H1 (cell line): ENCODE measurements at regions not wholly inside any gene's neighbourhood (a gene's known extent, or its start where the extent isn't known, plus 50 kb on each side); places are given as distances from the start of the nearest gene placed in this dataset.

Experiments used
- HDAC6 ChIP-seq: IDR thresholded peaks from one replicate; pipeline ENCODE4 v1.7.1; 2012; ENCODE audit warnings: low read depth, mild to moderate bottlenecking, inconsistent platforms, low read length, moderate library complexity
- KDM1A ChIP-seq: fragments of 200-600, 300-600 bp; sonication (generic); IDR thresholded peaks from 2 replicates; pipeline ENCODE4 v1.7.1; 2016; ENCODE audit warnings: mild to moderate bottlenecking, low read length, borderline replicate concordance
- TEAD4 ChIP-seq: IDR thresholded peaks from 2 replicates; pipeline ENCODE4 v1.6.1; 2012; ENCODE audit warnings: low read depth, low read length, inconsistent platforms, mixed read lengths

GRCh38 chr13:72100339-72100738, 233.3 kb upstream of the DACH1 start (continued):
- no peak for TF ChIP-seq KDM1A
- no peak for TF ChIP-seq TEAD4
- TF ChIP-seq HDAC6 = no peak
